ENCODE measurements at regions not wholly inside any gene's neighbourhood (a gene's known extent, or its start where the extent isn't known, plus 50 kb on each side); places are given as distances from the start of the nearest gene placed in this dataset.

GRCh38 chr10:58952747-58953466, 223.5 kb upstream of the PHYHIPL start:
- peak; percentile 81 for TF ChIP-seq CTCF (IDR thresholded peaks at IDR 0.05; ENCODE audit: insufficient read depth, low read depth, low read length)
- peak; percentile 51 for DNase-seq (ENCODE audit: low read depth)
- H3K4me3 ChIP-seq (ENCODE audit: low read depth, low read length): no peak overlapping the region

GRCh38 chr10:58954178-58954577, 222.3 kb upstream of the PHYHIPL start:
- TF ChIP-seq CTCF (IDR thresholded peaks at IDR 0.05; ENCODE audit: insufficient read depth, low read depth, low read length): no peak
- H3K4me3 ChIP-seq (ENCODE audit: low read depth, low read length): no peak overlapping the region
- no peak for DNase-seq (ENCODE audit: low read depth)

- no peak overlapping the region for H3K4me3 ChIP-seq (ENCODE audit: low read depth, low read length)
- TF ChIP-seq CTCF (IDR thresholded peaks at IDR 0.05; ENCODE audit: insufficient read depth, low read depth, low read length): no peak
- no peak for DNase-seq (ENCODE audit: low read depth)
These were observed 220.8 kb upstream of the PHYHIPL start for GRCh38 chr10:58955615-58956014.

GRCh38 chr10:58956926-58957325, 219.5 kb upstream of the PHYHIPL start:
- DNase-seq (ENCODE audit: low read depth): no peak
- no peak overlapping the region for H3K4me3 ChIP-seq (ENCODE audit: low read depth, low read length)
- TF ChIP-seq CTCF (IDR thresholded peaks at IDR 0.05; ENCODE audit: insufficient read depth, low read depth, low read length): no peak

GRCh38 chr10:58957517-58957916, 218.9 kb upstream of the PHYHIPL start:
- no peak for TF ChIP-seq CTCF (IDR thresholded peaks at IDR 0.05; ENCODE audit: insufficient read depth, low read depth, low read length)
- H3K4me3 ChIP-seq (ENCODE audit: low read depth, low read length): no peak overlapping the region
- DNase-seq (ENCODE audit: low read depth): no peak

- DNase-seq (ENCODE audit: low read depth): no peak
- H3K4me3 ChIP-seq (ENCODE audit: low read depth, low read length): no peak overlapping the region
- peak; percentile 37 for TF ChIP-seq CTCF (IDR thresholded peaks at IDR 0.05; ENCODE audit: insufficient read depth, low read depth, low read length)
These were observed 213.3 kb upstream of the PHYHIPL start for GRCh38 chr10:58963101-58963534.

GRCh38 chr10:58963723-58964124, 212.7 kb upstream of the PHYHIPL start:
- no peak overlapping the region for H3K4me3 ChIP-seq (ENCODE audit: low read depth, low read length)
- DNase-seq (ENCODE audit: low read depth): no peak
- TF ChIP-seq CTCF (IDR thresholded peaks at IDR 0.05; ENCODE audit: insufficient read depth, low read depth, low read length): no peak
